Tibial nerve (tissue), 4 donors: ENCODE measurements at regions not wholly inside any gene's neighbourhood (a gene's known extent, or its start where the extent isn't known, plus 50 kb on each side); places are given as distances from the start of the nearest gene placed in this dataset.
"Not testable (repeated sequence)": the region's sequence is repeated elsewhere in the genome, so short reads cannot be mapped to it uniquely, and the experiment has no call there.

Source experiments
- DNase-seq, 2 donors: peaks; one replicate each; pipeline ENCODE4 v3.0.0-alpha.2; 2019; ENCODE audit warnings: low spot score in 2 of 2
- H3K27ac ChIP-seq, 4 donors: fragments of 200-600 bp; sonication (generic) in 3 of 4; one replicate each; pipeline ENCODE4 v1.5.1; 2017 to 2019; ENCODE audit warnings: mild to moderate bottlenecking in 1 of 4
- H3K27me3 ChIP-seq, 2 donors: fragments of 200-600 bp; sonication (generic) in 1 of 2; one replicate each; pipeline versions ENCODE4 v1.5.1 to v1.6.0; 2017 to 2019
- H3K36me3 ChIP-seq, 3 donors: fragments of 200-600 bp; sonication (generic); one replicate each; pipeline ENCODE4 v1.5.1; 2018 to 2019
- H3K4me1 ChIP-seq, 4 donors: fragments of 200-600 bp; sonication (generic) in 3 of 4; one replicate each; pipeline ENCODE4 v1.5.1; 2017 to 2019
- H3K4me3 ChIP-seq, 4 donors: fragments of 200-600 bp; sonication (generic) in 3 of 4; one replicate each; pipeline ENCODE4 v1.5.1; 2017 to 2019; ENCODE audit warnings: mild to moderate bottlenecking in 1 of 4, moderate library complexity in 1 of 4
- H3K9me3 ChIP-seq, 4 donors: fragments of 200-600 bp; sonication (generic) in 3 of 4; one replicate each; pipeline ENCODE4 v1.5.1; 2017 to 2019
- CTCF ChIP-seq, 5 experiments: fragments of 200-600 bp in 3 of 5; fragments of 450-650 bp in 2 of 5; sonication (generic) in 3 of 5; IDR thresholded peaks; one replicate each; pipeline ENCODE4 v1.5.1; 2016 to 2019; ENCODE audit warnings: antibody characterized with exemption in 5 of 5, mild to moderate bottlenecking in 3 of 5, moderate library complexity in 2 of 5
- EP300 ChIP-seq, 2 donors: sonication (generic); formaldehyde crosslinking; IDR thresholded peaks; one replicate each; pipeline ENCODE4 v1.6.1; 2017; ENCODE audit warnings: antibody characterized with exemption in 2 of 2, mild to moderate bottlenecking in 1 of 2
- POLR2A ChIP-seq, 2 donors: fragments of 450-650 bp; IDR thresholded peaks; one replicate each; pipeline ENCODE4 v1.6.1; 2017; ENCODE audit warnings: antibody characterized with exemption in 2 of 2, mild to moderate bottlenecking in 2 of 2, moderate library complexity in 2 of 2
- WGBS, 2 donors: methylation state at CpG; one replicate each; pipeline ENCODE4 v1.1.5; 2018; 5-methylcytosine and 5-hydroxymethylcytosine counted together

- Histone ChIP-seq H3K9me3 (peaks cover 0 to 5% (median 0%) of the 10 kb centered on the region in 4 donors), H3K27ac (no peak overlapping the region), H3K4me3 (no peak overlapping the region), H3K4me1 (no peaks in the 10 kb centered on the region), H3K27me3 (no peaks in the 10 kb centered on the region), H3K36me3 (no peaks in the 10 kb centered on the region)
- WGBS, 2 donors, result 77 to 83% methylated on average over 7 of the region's 7 CpGs
- TF ChIP-seq POLR2A (IDR thresholded peaks at IDR 0.05) (no peak), CTCF (IDR thresholded peaks at IDR 0.05) (no peak), EP300 (IDR thresholded peaks at IDR 0.05) (no peak)
- no peak for DNase-seq
Observed at GRCh38 chr15:24832282-24832681, 122.5 kb upstream of the SNRPN start.

DNA sequence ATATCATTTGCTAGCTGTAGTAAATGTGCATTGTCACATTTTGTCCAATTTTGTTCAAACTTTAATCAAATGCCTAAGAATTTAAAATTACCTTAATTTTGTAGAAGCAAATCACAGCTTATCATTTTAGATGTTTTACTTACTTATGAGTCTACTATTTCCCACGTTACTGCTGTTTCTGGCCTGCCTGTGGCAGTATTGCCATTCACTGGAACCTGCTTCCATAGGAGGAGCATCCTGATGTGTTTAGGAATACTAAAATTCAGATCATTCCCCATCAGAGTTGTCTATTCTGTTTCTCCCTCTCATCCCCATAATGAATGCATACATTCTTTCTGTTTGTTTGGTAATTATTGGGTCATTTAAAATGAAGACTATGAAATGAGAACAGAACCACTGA is 119.5 kb upstream of the SNRPN start:
- Histone ChIP-seq H3K27me3 (no peaks in the 10 kb centered on the region), H3K27ac (no peak overlapping the region), H3K4me1 (no peaks in the 10 kb centered on the region), H3K9me3 (peaks cover 0 to 23% (median 0%) of the 10 kb centered on the region in 4 donors), H3K36me3 (no peaks in the 10 kb centered on the region), H3K4me3 (no peak overlapping the region)
- TF ChIP-seq CTCF (IDR thresholded peaks at IDR 0.05), result no peak
- TF ChIP-seq POLR2A (IDR thresholded peaks at IDR 0.05), result no peak
- no peak for TF ChIP-seq EP300 (IDR thresholded peaks at IDR 0.05)
- no peak for DNase-seq
- WGBS, 2 donors, result 56% methylated on average over 1 of the region's 1 CpG

DNA sequence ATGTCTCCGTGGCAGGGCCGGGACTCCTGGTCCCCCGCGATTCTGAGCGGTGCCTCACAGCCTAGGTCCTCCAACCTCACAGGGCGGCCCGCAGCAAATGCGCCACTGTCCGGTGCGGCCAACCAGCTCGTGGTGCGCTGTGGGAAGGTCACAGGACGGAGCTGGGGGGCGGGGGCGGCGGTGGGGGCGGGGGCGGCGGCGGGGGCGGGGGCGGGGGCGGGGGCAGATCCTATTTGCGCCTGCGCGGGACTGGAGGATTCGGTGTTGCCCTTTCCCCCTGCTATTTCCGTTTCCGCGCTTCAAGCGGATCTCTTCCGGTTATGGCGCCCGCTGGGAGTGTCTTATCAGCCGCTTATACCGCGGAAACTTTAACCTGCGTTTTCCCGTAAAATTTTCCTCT is 106.7 kb upstream of the SNRPN start:
- no peak overlapping the region for H3K27ac ChIP-seq
- 40 to 58% methylated on average over 29 to 34 of the region's 39 CpGs for WGBS, 2 donors
- H3K4me3 ChIP-seq, result peak overlapping the region in 1 of 4 donors; percentile 30

DNA sequence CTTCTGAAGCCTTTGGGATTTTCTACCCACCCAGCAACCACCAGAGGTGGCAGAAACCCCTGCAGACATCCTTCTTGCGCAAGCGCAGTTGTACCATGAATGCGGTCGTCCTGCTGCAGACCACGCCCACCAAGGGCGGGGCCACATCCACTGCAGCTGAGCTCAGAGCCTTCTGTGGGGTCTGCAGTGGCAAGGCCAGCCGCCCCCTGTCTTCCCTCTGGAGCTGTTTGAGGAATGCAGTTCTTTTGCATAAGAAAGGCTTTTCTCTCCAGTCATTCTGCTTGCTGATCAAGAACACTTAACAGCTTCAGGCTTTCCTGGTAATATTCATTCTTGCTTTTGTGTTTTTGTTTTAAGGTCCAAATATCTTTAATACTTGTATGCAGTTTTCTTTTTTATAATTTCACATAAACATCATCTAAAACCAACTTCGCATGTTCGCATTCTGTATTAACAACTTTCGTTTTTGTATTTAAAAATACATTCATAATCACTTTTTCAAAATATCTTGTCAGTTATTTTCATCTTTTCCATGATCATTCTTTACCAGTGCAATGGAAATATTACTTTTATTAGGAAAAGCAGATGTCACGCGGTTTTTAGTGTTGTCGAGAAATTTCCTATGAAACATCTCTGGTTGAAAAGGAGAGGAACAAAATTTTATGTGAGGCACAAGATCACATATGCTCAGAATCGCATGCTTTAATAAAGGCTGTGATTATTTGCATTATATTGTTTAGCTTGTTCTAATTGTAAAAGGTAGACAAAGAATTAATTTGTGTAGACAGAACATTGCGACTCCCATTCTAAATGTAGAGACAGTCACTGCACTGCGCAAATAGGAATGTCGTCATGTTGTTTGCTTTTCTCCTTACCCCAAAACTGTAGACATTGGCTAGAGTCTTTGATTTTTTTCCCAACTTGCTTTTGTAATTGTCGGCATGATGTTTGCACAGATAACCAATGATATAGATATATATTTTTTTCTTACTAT is 98.1 kb upstream of the SNRPN start:
- no peak for TF ChIP-seq CTCF (IDR thresholded peaks at IDR 0.05)
- TF ChIP-seq EP300 (IDR thresholded peaks at IDR 0.05), result no peak
- no peak for TF ChIP-seq POLR2A (IDR thresholded peaks at IDR 0.05)
- no peaks in the 10 kb centered on the region for H3K9me3 ChIP-seq
- H3K36me3 ChIP-seq, result no peaks in the 10 kb centered on the region
- 42 to 47% methylated on average over 18 of the region's 18 CpGs for WGBS, 2 donors
- H3K27ac ChIP-seq, result no peak overlapping the region
- DNase-seq, result no peak
- H3K27me3 ChIP-seq, result no peaks in the 10 kb centered on the region
- no peaks in the 10 kb centered on the region for H3K4me1 ChIP-seq
- H3K4me3 ChIP-seq, result no peak overlapping the region

More for the DNA sequence above, 106.7 kb upstream of the SNRPN start:
- TF ChIP-seq EP300 (IDR thresholded peaks at IDR 0.05), result no peak
- TF ChIP-seq POLR2A (IDR thresholded peaks at IDR 0.05), result no peak
- no peak for TF ChIP-seq CTCF (IDR thresholded peaks at IDR 0.05)
- no peaks in the 10 kb centered on the region for H3K4me1 ChIP-seq
- no peaks in the 10 kb centered on the region for H3K36me3 ChIP-seq
- DNase-seq, result no peak
- H3K9me3 ChIP-seq, result peaks cover 0 to 11% (median 0%) of the 10 kb centered on the region in 4 donors
- no peaks in the 10 kb centered on the region for H3K27me3 ChIP-seq

DNA sequence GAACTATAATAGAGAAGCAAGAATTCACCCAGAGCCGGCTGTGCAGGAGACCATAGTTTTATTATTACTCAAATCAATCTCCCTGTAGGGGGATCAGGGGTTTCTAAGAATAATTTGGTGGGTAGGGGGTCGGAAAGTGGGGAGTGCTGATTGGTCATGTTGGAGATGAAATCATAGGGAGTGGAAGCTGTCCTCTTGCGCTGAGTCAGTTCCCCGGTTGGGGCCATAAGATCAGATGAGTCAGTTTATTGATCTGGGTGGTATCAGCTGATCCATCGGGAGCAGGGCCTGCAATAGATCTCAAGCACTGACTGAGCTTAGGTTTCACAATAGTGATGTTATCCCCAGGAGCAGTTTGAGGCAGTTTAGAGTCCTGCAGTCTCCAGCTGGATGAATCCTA is 97.0 kb upstream of the SNRPN start:
- no peaks in the 10 kb centered on the region for H3K27me3 ChIP-seq
- H3K36me3 ChIP-seq, result no peaks in the 10 kb centered on the region
- WGBS, 2 donors, result 48 to 51% methylated on average over 5 of the region's 5 CpGs
- TF ChIP-seq EP300 (IDR thresholded peaks at IDR 0.05), result no peak
- no peak for TF ChIP-seq POLR2A (IDR thresholded peaks at IDR 0.05)
- no peak for TF ChIP-seq CTCF (IDR thresholded peaks at IDR 0.05)
- H3K4me3 ChIP-seq, result no peak overlapping the region
- H3K27ac ChIP-seq, result no peak overlapping the region
- no peak for DNase-seq
- H3K4me1 ChIP-seq, result no peaks in the 10 kb centered on the region
- peaks cover 0 to 4% (median 0%) of the 10 kb centered on the region in 4 donors for H3K9me3 ChIP-seq

GRCh38 chr15:24858183-24858582 is 96.6 kb upstream of the SNRPN start:
- WGBS, 2 donors, result 71 to 73% methylated on average over 4 of the region's 4 CpGs
- not testable (repeated sequence) for H3K27me3 ChIP-seq, H3K4me3 ChIP-seq, DNase-seq, H3K36me3 ChIP-seq, H3K9me3 ChIP-seq, H3K4me1 ChIP-seq, H3K27ac ChIP-seq
